ENCODE measurements at regions not wholly inside any gene's neighbourhood (a gene's known extent, or its start where the extent isn't known, plus 50 kb on each side); places are given as distances from the start of the nearest gene placed in this dataset.
A peak's percentile ranks its signal among the peaks of the same experiment; 100 is the strongest.

DNA sequence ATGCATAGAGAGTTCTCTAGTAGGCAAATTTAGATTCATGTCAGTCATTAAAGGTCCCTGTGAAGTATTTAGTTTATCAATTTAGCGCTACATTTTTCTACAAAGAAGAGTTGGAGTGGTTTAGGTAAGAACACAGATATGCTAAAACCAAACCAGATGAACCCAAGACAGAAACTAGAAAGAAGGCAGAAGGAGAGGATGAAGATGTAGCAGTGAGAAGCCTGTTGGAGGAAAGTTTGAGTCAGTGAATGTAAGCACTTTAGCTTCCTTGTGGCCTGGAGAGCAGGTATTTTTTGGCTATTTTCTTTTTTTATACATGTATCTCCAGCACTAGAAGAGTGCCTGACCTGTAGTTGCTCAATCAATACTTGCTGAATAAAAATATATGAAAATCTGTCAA lies 223.7 kb downstream of the KCNRG start:
- ATAC-seq: no peak
- Histone ChIP-seq H3K4me3 (no peak overlapping the region), H3K27me3 (no peaks in the 10 kb centered on the region), H3K9me3 (no peaks in the 10 kb centered on the region), H3K36me3 (no peaks in the 10 kb centered on the region), H3K27ac (no peak overlapping the region), H3K4me1 (no peaks in the 10 kb centered on the region)
- intact Hi-C loops (cut with DNase I): no loop called here
- no peak for DNase-seq
- TF ChIP-seq, protein P1, sequence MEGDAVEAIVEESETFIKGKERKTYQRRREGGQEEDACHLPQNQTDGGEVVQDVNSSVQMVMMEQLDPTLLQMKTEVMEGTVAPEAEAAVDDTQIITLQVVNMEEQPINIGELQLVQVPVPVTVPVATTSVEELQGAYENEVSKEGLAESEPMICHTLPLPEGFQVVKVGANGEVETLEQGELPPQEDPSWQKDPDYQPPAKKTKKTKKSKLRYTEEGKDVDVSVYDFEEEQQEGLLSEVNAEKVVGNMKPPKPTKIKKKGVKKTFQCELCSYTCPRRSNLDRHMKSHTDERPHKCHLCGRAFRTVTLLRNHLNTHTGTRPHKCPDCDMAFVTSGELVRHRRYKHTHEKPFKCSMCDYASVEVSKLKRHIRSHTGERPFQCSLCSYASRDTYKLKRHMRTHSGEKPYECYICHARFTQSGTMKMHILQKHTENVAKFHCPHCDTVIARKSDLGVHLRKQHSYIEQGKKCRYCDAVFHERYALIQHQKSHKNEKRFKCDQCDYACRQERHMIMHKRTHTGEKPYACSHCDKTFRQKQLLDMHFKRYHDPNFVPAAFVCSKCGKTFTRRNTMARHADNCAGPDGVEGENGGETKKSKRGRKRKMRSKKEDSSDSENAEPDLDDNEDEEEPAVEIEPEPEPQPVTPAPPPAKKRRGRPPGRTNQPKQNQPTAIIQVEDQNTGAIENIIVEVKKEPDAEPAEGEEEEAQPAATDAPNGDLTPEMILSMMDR (IDR thresholded peaks at IDR 0.05): no peak

GRCh38 chr13:50241479-50241878 lies 226.2 kb downstream of the KCNRG start:
- DNase-seq (no peak), ATAC-seq (no peak)
- H3K27ac ChIP-seq: no peak overlapping the region
- H3K36me3 ChIP-seq: no peaks in the 10 kb centered on the region
- H3K9me3 ChIP-seq: no peaks in the 10 kb centered on the region
- TF ChIP-seq, protein P1 (IDR thresholded peaks at IDR 0.05): no peak
- intact Hi-C loops (cut with DNase I): no loop called here
- H3K27me3 ChIP-seq: no peaks in the 10 kb centered on the region
- H3K4me1 ChIP-seq: peaks cover 8 to 9% of the 10 kb centered on the region in 2 donors
- H3K4me3 ChIP-seq: no peak overlapping the region

DNA sequence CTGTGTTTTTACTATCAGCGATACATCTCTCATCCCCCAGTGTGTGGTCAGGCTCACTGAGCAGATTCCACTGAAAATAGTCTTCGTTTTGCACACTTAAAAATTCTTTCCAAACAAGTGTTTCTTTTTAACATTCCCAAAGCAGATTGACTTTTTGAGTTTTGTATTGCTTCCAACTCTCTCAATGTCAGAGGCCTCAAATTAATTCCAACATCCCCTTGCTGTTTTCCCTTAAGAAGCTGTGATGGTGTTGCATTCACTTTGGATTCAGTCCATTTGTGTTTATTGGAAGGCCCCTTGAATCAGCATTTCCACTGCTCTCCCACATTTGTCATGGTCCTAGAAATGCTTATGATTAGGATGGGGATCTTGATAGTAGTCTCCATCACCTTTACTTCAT lies 228.7 kb downstream of the KCNRG start:
- peaks cover 8 to 9% of the 10 kb centered on the region in 2 donors for H3K4me1 ChIP-seq
- H3K27ac ChIP-seq: no peak overlapping the region
- ATAC-seq (no peak), DNase-seq (no peak)
- TF ChIP-seq, protein P1 (IDR thresholded peaks at IDR 0.05): no peak
- no peak overlapping the region for H3K4me3 ChIP-seq
- H3K27me3 ChIP-seq: no peaks in the 10 kb centered on the region
- no peaks in the 10 kb centered on the region for H3K36me3 ChIP-seq
- no peaks in the 10 kb centered on the region for H3K9me3 ChIP-seq
- intact Hi-C loops (cut with DNase I): no loop called here

DNA sequence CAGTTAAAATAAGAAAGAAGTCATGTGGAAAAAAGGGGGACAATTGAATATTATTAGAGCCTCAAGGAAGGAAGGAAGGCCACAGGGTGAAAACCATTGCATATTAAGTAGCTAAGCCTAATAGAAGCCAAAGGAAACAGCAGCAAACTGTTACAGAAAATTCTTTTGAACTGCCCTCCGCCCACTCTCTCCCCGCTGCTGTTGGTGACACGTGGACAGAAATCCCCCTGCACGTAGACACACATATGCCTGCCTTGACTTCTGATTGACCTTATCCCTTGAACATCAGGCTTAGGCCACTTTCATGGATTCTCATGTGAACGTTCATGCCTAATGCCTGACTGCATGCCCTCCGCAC lies 229.1 kb downstream of the KCNRG start:
- Histone ChIP-seq H3K9me3 (no peaks in the 10 kb centered on the region), H3K36me3 (no peaks in the 10 kb centered on the region), H3K4me3 (no peak overlapping the region), H3K27me3 (no peaks in the 10 kb centered on the region), H3K27ac (no peak overlapping the region), H3K4me1 (peaks cover 8 to 9% of the 10 kb centered on the region in 2 donors)
- no peak for ATAC-seq
- intact Hi-C loops (cut with DNase I): no loop called here
- TF ChIP-seq, protein P1 (IDR thresholded peaks at IDR 0.05): no peak
- no peak for DNase-seq

- Histone ChIP-seq H3K4me1 (peaks cover 9 to 13% of the 10 kb centered on the region in 2 donors), H3K27me3 (no peaks in the 10 kb centered on the region), H3K36me3 (no peaks in the 10 kb centered on the region), H3K4me3 (no peak overlapping the region), H3K27ac (no peak overlapping the region), H3K9me3 (no peaks in the 10 kb centered on the region)
- TF ChIP-seq, protein P1 (IDR thresholded peaks at IDR 0.05): no peak
- peak; percentile 98 for ATAC-seq
- intact Hi-C loops (cut with DNase I): no loop called here
- DNase-seq: peak in 1 of 4 donors; percentile 43
Observed at GRCh38 chr13:50244713-50245574, 229.7 kb downstream of the KCNRG start.

Data from left lung (tissue), 4 donors.